GM21515 (cell line): ENCODE measurements at regions not wholly inside any gene's neighbourhood (a gene's known extent, or its start where the extent isn't known, plus 50 kb on each side); places are given as distances from the start of the nearest gene placed in this dataset.

Experiments
- ATAC-seq: cut with Tn5 transposase; IDR thresholded peaks from one replicate; pipeline ENCODE4 v1.9.1; 2021; ENCODE audit not compliant: unreplicated experiment

DNA sequence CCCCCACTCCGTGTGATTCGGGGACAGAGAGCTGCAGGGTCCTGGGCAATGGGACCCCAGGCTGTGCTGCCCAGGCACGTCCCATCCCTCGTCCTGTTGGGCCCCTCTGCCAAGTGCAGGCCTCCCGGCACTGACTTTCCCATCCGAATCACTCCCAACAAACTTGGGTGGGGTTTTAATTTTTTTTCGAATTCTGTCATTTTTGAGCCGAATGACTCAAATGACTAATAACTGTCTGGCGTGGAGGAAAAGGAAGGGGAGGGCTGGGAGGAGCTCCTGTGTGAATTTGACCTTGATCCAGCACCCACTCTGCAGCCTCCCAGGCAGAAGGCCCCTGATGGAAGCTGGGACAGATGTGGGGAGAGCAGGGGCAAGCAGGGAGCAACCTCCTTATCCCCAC lies 1173.2 kb downstream of the BRD1 start:
- no peak for ATAC-seq

DNA sequence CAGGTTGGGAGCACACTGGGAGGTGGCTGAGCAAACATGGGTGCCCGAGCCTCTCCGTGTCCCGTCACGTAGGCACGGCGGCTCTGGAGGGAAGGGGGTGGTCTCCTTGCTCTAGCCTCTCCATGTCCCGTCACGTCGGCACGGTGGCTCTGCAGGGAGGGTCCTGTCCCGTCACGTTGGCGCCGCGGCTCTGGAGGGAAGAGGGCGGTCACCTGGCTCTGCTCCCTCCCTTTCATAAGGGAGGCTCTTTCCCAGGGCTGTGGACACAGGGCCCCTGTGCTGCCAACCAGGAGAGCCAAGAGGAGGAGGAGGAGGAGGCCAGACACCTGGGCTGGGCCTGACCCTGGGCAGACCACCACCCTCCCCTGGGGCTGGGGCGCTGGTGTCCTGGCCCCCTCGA lies 1173.7 kb downstream of the BRD1 start:
- no peak for ATAC-seq

DNA sequence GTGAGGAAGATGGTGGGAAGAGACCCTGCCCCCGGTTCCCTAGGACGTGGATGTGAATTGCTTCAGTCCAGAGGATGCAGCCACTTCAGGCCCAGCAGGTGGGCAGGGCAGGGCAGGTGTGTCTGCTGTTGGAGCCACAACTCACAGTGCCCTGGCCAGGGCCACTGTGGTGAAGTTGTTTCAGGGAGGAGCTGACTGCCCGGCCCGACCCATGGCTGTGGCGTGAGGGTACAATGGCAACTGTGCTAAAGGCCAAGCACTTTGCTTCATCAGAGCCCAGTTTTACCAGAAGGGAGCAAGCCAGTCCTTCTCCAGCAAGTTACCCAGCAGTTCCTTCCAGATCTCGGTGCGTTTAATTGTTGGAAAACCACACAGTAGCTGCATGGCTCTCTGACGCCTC lies 1174.4 kb downstream of the BRD1 start:
- ATAC-seq: no peak

DNA sequence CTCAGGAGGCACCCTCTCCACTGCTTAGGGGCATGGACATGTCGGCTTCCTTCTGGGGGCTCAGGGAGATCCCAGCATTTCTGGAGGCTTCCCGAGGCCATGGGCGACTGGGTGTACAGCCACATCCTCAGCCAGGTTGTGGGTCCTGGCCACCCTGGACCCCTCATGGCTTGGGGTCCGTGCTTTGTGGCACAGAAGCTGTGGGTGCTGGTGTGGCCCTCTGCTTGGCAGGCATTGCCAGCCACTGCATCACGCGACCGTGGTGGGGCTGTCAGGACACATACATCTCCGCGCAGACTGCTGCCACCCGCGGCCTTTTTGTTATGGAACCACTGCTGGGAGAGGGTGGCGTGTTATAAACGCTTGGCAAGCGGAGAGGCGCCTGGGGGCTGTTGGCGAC lies 1174.9 kb downstream of the BRD1 start:
- no peak for ATAC-seq

DNA sequence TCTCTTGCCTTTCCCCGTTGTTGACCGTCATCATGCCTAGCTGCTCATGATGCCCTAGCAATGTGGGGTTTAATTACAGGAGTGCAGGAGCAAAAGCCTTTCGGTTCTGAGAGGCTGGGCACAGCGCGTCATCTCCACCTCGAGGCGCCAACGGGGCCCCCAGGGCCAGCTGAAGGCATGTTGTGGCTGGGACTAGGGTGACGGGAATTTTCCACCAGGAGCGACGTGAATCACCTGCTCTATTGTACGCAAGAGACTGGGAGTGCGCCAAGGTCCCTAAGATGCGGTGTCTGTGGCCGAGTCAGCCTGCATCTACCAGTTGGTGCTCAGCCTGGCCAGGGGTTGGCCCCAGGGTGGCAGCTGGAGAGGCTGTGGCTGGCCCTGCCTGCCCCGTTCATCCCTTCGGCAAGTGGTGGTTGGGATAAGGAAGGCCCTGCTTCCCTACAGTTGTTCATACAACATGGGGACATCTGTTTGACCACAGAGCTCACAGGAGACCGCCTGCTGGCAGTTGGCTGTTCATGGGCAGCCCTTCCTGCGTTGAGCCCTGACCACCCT lies 1175.6 kb downstream of the BRD1 start:
- ATAC-seq: no peak

DNA sequence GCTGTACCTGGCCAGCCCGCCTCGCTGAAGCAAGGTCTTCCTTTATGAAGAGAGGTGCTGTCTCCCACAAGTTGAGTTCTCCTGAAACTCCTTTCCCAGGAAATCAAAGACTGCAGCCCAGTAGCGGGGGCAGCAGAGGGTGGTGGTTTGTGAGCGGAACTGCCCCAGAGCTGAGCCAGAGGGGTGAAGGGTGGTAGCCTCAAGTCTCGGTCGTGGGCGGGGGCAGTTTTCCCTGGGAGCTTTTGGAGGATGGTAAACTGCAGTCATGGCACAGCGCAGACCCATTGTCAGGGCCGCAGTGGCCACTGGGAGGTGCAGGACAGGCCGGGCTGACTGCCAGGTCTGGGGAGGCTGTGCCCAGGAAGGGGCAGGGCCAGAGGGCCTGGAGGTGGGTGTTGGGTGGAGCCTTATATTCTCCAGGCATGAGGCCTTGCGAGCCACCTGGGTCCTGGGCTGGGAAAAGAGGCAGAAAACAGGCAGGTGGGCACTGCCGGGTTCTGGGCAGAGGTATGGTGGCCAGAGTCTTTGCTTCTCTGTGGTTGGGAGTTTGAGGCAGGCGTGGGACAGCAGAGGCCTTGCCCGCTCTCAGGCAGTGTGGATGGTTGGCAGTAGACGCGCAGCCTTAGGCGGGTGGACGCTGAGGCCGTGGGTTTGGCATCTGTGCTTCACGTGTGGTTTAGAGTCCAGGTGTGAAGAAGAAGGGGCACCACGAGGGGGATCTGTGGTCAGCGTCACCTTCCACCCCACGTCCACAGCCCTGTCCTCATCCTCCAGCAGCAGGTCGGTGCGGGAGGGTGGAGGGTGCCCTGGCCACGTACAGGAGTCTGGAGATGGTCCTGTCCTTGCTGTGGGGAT lies 1176.4 kb downstream of the BRD1 start:
- ATAC-seq: no peak

DNA sequence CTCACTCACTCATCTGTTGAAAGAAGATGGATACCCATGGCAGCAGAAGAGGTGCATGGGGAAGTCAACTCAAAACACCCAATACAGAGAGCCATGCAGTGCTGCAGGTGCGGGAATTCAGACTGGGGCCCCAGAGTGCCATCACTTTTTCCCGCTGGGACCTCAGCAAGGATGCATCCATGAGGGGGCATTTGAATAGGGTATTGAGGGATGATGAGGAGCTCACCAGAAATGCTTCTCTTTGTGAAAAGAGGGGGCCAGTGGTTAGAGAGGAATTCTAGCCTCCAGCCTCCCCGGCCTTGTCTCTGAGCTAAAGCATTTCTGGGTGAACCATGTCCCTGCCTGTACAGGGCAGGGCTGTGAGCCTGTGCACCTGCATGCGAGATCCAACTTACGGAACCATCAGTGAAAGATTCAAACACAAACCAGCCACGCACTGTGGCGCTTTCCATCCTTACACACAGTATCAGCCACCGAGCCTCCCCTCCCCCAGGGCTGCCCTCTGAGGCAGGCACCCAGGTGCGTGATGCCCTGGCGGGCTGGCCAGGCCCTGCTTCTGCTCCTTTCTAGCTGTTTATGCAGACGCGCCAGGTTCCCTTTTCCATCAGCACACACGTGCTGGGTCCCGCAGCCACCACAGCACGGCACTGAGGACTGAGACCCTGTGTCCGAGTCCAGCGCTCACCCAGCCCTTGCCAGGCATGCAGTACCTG lies 1177.2 kb downstream of the BRD1 start:
- no peak for ATAC-seq

DNA sequence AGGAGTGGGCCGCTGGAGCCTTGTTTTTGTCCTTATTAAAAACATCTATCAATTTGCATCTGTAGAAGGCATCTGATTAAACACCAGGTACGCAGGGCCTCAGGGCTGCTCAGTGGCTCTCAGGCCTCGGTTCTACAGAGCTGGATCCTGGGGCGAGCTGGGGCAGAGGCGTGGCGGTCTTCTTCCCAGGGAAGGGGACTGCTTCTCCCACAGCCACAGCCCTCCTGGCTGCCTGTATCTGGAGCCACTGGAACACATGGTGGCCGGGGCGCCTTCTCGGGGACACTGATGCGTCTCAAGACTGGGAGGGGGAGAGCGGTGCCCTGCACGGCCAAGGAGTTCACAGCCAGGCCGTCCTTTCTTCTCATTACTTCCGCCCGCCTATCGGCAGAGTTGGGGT lies 1178.2 kb downstream of the BRD1 start:
- no peak for ATAC-seq

DNA sequence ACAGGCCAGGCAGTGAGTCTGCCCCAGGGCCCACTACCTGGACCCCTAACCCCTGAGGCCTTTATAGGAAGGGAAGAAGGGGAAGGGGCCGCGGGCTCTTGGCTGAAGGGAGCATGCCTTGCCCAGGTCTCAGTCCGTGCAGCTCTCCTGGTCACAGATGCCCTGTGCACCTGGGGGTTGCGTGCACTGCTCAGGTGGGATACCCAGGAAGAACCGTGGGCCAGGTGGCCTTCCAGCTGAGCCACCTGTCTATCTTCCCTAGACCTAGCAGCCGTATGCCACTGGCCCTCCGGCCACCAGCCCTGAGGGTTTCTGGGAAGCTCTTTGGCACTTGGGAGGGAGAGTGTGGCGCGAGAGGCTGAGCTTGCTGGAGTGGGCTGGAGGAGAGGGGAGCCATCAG lies 1178.6 kb downstream of the BRD1 start:
- no peak for ATAC-seq

DNA sequence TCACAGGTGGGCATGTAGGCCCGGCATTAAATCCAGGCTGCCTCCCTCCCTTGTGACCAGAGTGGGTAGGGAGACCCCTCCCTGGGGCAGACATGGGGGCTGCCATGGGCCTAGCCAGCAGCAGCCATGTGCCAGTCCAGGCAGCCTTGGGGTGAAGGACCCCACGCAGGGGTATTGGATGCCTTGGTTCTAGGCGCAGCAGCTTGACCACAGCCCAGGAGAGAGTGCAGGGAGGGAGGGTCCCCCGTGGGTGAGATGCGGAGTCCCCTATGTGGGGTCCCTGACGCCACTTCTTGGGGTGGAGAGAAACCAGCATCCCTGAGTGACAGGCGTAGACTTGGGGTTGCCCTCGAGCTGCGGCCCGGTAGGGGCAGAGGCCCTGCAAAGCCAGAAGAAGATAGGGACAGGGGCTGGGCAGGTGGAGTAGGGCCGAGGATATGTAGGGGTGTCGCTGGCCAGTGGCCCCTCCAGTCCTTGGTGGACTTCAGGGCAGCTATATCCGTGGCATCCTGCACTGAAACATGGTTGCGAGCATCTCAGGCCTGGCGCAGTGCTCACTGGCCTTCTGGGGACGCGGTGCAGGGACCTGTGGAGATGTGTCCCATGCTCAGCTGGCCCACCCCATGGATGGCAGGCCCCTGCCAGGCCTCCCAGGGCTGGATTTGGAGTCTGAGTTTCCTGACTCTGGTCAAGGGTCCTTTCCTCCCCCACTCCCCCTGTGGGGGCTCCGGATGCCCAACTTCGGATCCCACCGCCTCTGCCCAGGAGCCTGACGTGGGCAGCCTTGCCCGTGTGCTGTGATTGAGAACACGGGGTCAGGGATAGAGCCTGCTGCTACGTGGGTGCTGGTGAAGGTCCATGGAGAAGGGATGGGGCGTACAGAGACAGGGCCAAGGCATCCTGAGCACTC lies 1179.8 kb downstream of the BRD1 start:
- ATAC-seq: no peak

DNA sequence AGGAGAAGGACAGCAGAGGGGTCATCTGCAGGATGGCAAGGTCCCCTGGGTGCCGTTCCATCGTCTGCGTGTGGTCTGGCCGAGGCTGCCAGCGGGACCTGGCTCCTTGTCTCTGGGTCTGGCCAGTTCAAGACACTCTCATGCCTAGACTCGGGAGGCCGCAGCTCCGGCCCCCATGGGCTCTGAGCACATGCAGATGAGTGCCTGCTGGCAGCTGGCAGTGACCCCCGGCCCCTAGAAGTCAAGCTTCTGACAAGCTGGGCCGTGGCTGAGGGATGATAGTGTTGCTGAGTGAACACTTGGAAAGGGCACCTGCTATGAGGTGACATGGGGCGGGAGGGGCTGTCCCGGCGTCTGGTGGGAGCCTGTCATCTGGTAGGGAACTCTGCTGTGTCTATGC lies 1180.6 kb downstream of the BRD1 start:
- ATAC-seq: no peak

DNA sequence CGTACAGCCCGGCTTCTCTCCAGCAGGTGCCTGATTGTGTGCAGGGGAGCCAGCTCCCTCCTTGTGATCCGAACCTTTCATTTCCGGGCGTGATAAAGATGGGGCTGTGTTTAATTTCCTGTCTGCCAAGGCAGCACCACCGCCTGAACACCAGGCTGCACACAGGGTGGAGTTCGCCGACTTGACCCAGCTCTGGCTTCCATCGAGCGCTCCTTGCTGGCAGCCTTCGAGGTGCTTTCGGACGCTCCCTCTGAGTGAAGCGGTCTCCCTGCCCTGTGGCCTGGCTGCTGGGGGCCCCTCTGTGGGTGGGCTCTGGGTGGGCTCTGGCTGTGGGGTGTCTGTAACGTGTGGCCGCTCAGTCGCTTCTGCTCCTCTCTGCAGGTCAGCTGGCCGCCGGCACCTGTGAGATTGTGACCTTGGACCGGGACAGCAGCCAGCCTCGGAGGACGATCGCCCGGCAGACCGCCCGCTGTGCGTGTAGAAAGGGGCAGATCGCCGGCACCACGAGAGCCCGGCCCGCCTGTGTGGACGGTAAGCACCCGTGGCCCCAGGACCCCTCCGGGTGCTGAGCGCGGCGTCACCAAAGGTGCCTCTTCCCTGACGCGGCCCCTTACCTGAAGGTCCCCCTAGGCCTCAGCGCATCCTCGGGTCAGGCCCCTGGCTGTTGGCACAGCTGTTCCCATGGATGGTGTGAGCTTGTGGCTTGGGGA lies 1181.3 kb downstream of the BRD1 start:
- ATAC-seq: no peak

DNA sequence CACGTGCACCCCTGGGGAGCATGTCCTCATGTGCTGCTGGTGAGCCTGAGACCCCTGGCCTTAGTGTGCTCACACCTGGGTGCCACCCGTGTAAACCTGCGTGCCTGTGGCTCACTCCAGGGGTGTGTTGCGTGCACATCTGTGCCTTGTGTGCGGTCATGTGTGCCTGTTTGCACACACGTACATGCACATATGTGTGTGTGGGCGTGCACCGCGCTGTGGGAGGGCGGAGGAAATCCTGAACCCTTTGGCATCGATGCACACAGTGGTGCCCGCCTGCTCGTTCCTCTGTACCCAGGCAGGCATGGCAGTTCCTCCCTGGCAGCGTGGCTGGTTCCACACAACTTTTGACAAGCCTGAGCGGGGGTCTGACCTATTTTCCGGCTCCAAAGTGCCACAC lies 1181.9 kb downstream of the BRD1 start:
- no peak for ATAC-seq

DNA sequence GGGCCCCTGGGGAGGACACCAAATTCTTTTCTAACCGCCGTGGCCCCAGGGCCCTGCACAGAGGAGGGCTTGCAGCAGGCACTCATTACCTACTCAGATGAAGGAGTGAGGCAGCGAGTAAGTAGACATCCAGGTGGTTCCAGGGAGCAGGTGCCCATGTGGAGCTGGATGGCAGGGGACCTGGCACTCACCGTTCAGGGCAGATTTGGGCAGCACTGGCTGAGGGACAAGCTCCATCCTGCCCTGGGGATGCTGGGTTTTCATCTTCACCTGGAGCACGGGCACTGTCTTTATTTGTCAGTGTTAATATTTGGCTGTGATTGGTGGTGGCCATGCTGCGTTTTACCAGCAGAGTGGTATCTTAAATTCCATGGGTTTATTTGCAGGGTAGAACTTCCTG lies 1182.7 kb downstream of the BRD1 start:
- ATAC-seq: no peak

DNA sequence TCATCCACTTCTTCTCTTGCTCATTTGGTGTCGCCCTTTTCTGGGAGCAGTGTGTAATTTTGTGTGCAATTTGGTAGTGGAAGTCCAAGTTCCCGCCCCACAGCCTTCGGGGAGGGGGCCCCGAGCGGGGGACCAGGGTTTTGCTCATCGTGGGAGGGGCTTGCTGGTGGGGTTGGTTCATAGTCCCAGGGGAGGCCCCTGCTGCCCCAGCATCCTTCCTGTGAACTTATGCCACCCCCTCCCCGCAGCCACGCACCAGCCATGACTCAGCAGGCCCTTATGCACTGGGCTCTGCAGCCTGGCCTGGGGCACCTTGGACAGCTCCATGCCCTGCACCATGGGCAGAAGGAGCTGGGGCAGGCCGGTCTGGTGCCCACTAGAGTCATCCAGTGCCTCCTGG lies 1183.6 kb downstream of the BRD1 start:
- no peak for ATAC-seq

DNA sequence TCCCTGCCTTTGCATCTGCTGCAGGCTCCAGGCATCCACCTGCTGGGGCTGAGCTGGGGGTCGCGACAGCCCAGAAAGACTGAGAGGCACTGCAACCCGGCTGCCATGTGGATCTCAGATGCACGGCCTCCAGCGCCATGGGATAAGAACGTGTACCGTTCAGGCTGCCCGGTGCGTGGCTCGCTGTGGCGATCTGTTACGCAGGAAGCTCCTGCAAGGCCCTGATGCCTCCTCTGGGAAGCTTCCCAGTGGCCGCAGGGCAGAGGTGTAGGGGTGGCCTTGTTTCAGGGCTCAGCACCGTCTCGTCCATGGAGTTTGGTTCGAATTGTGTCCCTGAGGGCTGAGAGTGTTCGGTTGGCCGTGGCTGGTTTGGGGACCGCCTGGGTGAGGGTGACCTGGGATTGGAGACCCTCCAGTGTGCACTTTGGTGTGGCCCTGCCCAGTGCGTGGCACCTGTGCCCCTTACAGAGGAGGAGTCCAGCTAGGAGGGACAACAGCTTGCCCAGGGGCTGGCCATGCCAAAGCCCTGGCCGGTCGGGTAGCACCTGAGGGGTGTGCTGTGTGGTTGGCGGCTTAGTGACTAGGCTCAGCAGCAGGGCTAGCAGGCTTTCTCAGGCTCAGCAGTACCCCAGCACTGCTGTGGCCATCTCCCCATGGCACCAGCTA lies 1184.5 kb downstream of the BRD1 start:
- ATAC-seq: no peak

DNA sequence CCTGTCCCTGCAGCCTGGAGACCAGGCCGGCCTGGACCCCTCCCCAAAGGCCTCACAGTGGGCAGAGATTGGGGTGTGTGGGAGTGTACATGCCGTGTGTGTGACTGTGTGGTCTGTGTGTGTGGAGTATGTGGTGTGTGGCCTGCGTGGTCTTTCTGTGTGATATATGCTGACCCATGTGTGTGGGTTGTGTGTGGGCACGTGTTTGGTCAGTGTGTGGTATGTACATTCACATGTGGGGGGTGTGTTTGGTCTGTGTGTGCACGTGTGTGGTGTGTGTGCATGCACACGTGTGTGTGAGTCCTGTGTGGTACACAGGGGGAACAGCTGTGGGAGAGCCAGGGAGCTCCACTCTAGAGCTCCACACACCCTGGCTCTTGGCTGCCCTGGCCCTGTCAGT lies 1185.1 kb downstream of the BRD1 start:
- no peak for ATAC-seq

DNA sequence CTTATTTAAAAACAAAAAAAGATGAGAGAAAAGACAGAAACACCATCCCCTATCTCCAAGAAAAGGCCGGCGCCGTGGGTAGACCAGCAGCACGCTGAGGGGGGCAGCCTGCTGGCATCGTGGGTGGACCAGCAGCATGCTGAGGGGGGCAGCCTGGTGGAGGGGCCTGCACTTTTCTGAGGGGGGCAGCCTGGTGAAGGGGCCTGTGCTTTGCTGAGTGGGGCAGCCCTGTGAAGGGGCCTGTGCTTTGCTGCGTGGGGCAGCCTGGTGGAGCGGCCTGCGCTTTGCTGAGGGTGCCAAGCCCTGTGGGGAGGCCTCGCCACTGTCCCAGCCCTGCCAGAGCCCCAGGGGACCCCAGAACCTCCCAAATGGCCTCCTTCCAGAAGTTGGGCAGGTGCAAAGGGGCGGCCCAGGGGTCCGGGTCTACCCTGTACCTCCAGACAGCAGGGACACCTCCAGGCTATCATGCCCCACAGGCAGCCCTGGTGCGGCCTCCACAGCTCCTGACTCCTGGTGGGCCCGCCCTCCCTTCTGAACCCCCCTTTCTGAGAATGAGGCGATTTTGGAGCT lies 1185.7 kb downstream of the BRD1 start:
- ATAC-seq: no peak

DNA sequence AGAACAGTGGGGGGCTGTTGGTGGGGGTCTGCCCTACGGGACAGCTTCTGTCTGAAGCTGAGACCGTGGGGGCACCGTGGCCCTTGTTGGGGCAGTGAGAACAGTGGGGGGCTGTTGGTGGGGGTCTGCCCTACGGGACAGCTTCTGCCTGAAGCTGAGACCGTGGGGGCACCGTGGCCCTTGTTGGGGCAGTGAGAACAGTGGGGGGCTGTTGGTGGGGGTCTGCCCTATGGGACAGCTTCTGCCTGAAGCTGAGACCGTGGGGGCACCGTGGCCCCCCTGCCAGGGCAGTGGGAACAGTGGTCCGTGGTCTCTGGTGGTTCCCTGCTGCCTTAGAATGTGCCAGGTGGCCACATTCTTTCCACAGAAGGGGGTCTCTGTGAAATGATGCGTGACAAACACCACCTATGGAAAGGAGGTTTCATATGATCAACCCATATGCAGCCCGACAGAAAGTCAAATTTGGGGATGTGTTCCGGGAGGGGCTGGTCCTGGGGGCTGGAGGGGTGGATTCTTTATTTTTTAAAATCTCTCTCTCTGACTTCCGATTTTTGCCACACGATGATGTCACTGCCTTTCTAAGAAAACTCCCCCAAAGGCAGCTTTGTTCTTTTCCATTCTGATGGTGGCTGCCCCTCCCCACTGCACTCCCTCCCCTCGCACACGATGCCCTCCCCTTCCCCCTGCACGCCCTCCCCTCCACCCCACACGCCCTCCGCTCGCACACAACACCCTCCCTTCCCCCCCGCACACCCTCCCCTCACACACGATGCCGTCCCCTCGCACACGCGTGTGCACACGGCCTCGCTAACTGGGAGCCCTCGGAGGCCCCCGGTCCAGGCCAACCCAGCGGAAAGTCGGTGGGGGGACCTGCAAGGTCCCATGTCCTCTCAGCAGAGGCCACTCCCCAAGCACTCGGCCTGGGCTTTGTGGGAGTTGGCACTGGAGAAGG lies 1186.5 kb downstream of the BRD1 start:
- no peak for ATAC-seq
